ENCODE measurements at regions not wholly inside any gene's neighbourhood (a gene's known extent, or its start where the extent isn't known, plus 50 kb on each side); places are given as distances from the start of the nearest gene placed in this dataset.

DNA sequence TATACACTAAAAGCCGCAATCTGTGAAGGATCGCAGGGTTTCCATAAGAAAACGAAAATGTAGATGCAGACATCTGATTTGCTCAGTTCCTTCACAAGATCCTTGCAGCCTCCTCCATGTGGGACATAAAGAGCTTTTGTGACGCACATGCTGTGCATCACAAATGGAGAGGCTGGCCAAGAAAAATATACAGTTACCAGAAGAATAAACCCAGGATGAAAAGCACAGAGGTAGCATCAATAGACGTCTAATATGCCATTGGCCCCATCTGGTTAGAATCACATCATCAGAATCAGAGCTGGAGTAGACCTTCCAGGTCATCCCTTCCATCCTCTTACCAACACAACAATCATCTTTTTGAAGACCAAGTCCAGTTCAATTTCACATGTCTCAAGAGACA is 517.4 kb downstream of the RAB28 start:
- in situ Hi-C loops (cut with MboI; ENCODE audit: low pct_ligation_motif_present in 1 of 4, low pct_unique_long_range_greater_than_20kb in 1 of 4, low sequenced_read_pairs in 3 of 4): no loop called here
- no peaks in the 10 kb centered on the region for H3K36me3 ChIP-seq
- H3K4me1 ChIP-seq: no peaks in the 10 kb centered on the region
- no peaks in the 10 kb centered on the region for H3K9me3 ChIP-seq
- DNase-seq: no peak
- H3K4me3 ChIP-seq: no peak overlapping the region
- H3K27ac ChIP-seq: no peak overlapping the region
- intact Hi-C loops (cut with DNase I; ENCODE audit: low total_unique reads): no loop called here
- 83 to 84% methylated on average over 3 to 5 of the region's 5 CpGs for WGBS, 2 donors (ENCODE audit: low coverage in 1 of 2)
- H3K27me3 ChIP-seq: no peaks in the 10 kb centered on the region
- TF ChIP-seq POLR2AphosphoS5 (IDR thresholded peaks at IDR 0.05): no peak
- TF ChIP-seq, protein P1, sequence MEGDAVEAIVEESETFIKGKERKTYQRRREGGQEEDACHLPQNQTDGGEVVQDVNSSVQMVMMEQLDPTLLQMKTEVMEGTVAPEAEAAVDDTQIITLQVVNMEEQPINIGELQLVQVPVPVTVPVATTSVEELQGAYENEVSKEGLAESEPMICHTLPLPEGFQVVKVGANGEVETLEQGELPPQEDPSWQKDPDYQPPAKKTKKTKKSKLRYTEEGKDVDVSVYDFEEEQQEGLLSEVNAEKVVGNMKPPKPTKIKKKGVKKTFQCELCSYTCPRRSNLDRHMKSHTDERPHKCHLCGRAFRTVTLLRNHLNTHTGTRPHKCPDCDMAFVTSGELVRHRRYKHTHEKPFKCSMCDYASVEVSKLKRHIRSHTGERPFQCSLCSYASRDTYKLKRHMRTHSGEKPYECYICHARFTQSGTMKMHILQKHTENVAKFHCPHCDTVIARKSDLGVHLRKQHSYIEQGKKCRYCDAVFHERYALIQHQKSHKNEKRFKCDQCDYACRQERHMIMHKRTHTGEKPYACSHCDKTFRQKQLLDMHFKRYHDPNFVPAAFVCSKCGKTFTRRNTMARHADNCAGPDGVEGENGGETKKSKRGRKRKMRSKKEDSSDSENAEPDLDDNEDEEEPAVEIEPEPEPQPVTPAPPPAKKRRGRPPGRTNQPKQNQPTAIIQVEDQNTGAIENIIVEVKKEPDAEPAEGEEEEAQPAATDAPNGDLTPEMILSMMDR (IDR thresholded peaks at IDR 0.05): no peak
- no peak for TF ChIP-seq POLR2A (IDR thresholded peaks at IDR 0.05)
- TF ChIP-seq EP300 (IDR thresholded peaks at IDR 0.05; ENCODE audit: low read depth): no peak

DNA sequence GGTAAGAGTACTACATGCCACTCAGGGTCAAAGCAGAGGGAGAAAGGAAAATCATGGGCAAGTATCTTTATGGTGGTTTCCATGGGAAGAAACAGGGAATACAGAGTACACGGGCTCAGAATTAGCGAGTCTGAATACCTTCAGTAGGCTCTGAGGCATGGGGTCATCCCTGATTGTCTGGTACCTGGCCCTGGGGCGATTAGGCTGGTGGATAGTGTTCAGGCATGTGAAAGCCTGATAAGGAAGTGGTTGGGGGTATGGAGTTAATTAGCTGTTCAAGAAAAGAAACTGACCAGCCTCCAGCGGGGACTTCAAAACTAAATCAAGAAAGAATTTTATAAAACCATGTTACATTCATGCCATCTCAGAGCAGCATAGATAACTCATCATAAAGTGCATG is 518.8 kb downstream of the RAB28 start:
- Histone ChIP-seq H3K9me3 (no peaks in the 10 kb centered on the region), H3K36me3 (no peaks in the 10 kb centered on the region), H3K27ac (no peak overlapping the region), H3K4me3 (no peak overlapping the region), H3K4me1 (no peaks in the 10 kb centered on the region), H3K27me3 (no peaks in the 10 kb centered on the region)
- no peak for DNase-seq
- WGBS, 2 donors (ENCODE audit: low coverage in 1 of 2): 67 to 84% methylated on average over 3 to 4 of the region's 4 CpGs
- intact Hi-C loops (cut with DNase I; ENCODE audit: low total_unique reads) (no loop called here), in situ Hi-C loops (cut with MboI; ENCODE audit: low pct_ligation_motif_present in 1 of 4, low pct_unique_long_range_greater_than_20kb in 1 of 4, low sequenced_read_pairs in 3 of 4) (no loop called here)
- TF ChIP-seq POLR2AphosphoS5 (IDR thresholded peaks at IDR 0.05) (no peak), POLR2A (IDR thresholded peaks at IDR 0.05) (no peak)

DNA sequence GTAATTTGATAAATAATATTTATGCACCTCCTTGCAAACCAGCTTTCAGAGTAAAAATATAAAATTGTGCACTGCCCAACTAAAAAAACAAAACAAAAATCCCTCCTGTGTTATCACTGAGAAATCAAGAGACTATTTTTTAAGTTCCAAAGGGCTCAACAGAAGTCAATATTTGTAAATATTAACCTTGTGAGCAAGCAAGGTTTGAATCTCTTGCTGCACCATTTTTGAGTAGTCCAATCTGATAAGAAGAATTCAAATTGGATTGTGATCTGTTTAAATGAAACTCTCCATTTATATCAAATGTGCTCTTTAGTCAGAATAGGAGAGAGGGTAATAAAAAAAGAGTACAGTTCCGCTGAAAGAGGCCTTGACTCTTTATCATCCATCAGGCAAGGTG is 520.2 kb downstream of the RAB28 start:
- TF ChIP-seq POLR2A (IDR thresholded peaks at IDR 0.05): no peak
- no peak for TF ChIP-seq POLR2AphosphoS5 (IDR thresholded peaks at IDR 0.05)
- TF ChIP-seq EP300 (IDR thresholded peaks at IDR 0.05; ENCODE audit: low read depth): no peak
- TF ChIP-seq, protein P1 (IDR thresholded peaks at IDR 0.05): no peak
- no peaks in the 10 kb centered on the region for H3K4me1 ChIP-seq
- H3K27ac ChIP-seq: no peak overlapping the region
- intact Hi-C loops (cut with DNase I; ENCODE audit: low total_unique reads): no loop called here
- H3K4me3 ChIP-seq: no peak overlapping the region
- no peaks in the 10 kb centered on the region for H3K27me3 ChIP-seq
- DNase-seq: no peak
- in situ Hi-C loops (cut with MboI; ENCODE audit: low pct_ligation_motif_present in 1 of 4, low pct_unique_long_range_greater_than_20kb in 1 of 4, low sequenced_read_pairs in 3 of 4): no loop called here
- WGBS, 2 donors (ENCODE audit: low coverage in 1 of 2): 75 to 85% methylated on average over 1 of the region's 1 CpG
- no peaks in the 10 kb centered on the region for H3K36me3 ChIP-seq
- no peaks in the 10 kb centered on the region for H3K9me3 ChIP-seq

DNA sequence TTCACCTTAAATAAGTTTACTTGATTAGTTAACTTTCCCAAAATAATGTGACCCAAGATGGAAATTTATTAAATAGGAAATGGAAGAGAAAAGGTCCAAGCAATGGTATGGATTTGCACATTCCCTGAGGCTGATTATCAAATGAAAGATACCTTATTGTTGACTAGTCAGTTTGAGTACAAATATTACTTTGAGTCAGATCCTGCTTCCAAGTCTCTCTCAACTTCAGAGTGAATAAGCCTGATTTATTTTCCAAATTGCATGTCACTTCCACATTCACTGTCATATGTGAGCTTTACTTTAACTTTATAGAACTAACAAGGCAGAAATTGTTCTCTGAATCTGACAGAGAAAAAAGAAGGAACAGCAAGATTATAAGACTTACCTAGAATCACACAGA is 520.8 kb downstream of the RAB28 start:
- no peaks in the 10 kb centered on the region for H3K27me3 ChIP-seq
- no peaks in the 10 kb centered on the region for H3K36me3 ChIP-seq
- H3K4me3 ChIP-seq: no peak overlapping the region
- no peak overlapping the region for H3K27ac ChIP-seq
- TF ChIP-seq EP300 (IDR thresholded peaks at IDR 0.05; ENCODE audit: low read depth): no peak
- TF ChIP-seq, protein P1 (IDR thresholded peaks at IDR 0.05): no peak
- no peak for TF ChIP-seq POLR2A (IDR thresholded peaks at IDR 0.05)
- no peak for TF ChIP-seq POLR2AphosphoS5 (IDR thresholded peaks at IDR 0.05)
- intact Hi-C loops (cut with DNase I; ENCODE audit: low total_unique reads): no loop called here
- no peaks in the 10 kb centered on the region for H3K9me3 ChIP-seq
- DNase-seq: no peak
- in situ Hi-C loops (cut with MboI; ENCODE audit: low pct_ligation_motif_present in 1 of 4, low pct_unique_long_range_greater_than_20kb in 1 of 4, low sequenced_read_pairs in 3 of 4): no loop called here
- no peaks in the 10 kb centered on the region for H3K4me1 ChIP-seq

DNA sequence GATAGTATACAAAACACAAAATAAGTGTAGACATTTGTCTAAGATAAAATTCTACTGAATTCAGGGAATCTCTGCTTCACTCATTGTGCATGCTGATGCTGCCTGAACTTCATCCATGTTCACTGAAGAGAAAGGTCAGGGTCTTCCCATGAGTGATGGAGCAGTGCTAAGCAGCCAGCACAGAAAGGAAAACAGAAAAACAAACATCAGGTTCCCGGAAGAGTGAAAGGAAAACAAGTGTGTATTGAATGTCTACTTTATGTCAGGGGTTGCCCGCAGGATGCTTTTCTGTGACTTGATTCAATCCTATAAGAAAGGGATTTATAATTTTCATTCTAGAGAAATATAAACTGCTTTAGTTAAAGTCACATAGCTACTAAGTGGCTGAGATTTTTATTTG is 522.4 kb downstream of the RAB28 start:
- TF ChIP-seq POLR2A (IDR thresholded peaks at IDR 0.05) (no peak), EP300 (IDR thresholded peaks at IDR 0.05; ENCODE audit: low read depth) (no peak), POLR2AphosphoS5 (IDR thresholded peaks at IDR 0.05) (no peak)
- TF ChIP-seq, protein P1 (IDR thresholded peaks at IDR 0.05): no peak
- intact Hi-C loops (cut with DNase I; ENCODE audit: low total_unique reads) (no loop called here), in situ Hi-C loops (cut with MboI; ENCODE audit: low pct_ligation_motif_present in 1 of 4, low pct_unique_long_range_greater_than_20kb in 1 of 4, low sequenced_read_pairs in 3 of 4) (no loop called here)
- Histone ChIP-seq H3K27ac (no peak overlapping the region), H3K4me3 (no peak overlapping the region), H3K4me1 (no peaks in the 10 kb centered on the region), H3K36me3 (no peaks in the 10 kb centered on the region), H3K27me3 (no peaks in the 10 kb centered on the region), H3K9me3 (no peaks in the 10 kb centered on the region)
- no peak for DNase-seq
- WGBS, 2 donors (ENCODE audit: low coverage in 1 of 2): 77 to 90% methylated on average over 2 of the region's 2 CpGs

Measured in transverse colon (tissue), 4 donors.